Esophagus muscularis mucosa (tissue), 4 donors: ENCODE measurements at regions not wholly inside any gene's neighbourhood (a gene's known extent, or its start where the extent isn't known, plus 50 kb on each side); places are given as distances from the start of the nearest gene placed in this dataset.

Experiments used
- CTCF ChIP-seq, 3 experiments: fragments of 200-600 bp in 2 of 3; fragments of 450-650 bp in 1 of 3; sonication (generic) in 2 of 3; IDR thresholded peaks; one replicate each; pipeline ENCODE4 v1.5.1; 2017 to 2019; ENCODE audit warnings: antibody characterized with exemption in 3 of 3, mild to moderate bottlenecking in 2 of 3, moderate library complexity in 1 of 3
- EP300 ChIP-seq: sonication (generic); formaldehyde crosslinking; IDR thresholded peaks from one replicate; pipeline ENCODE4 v1.6.1; 2017; ENCODE audit warnings: antibody characterized with exemption
- POLR2A ChIP-seq: fragments of 450-650 bp; IDR thresholded peaks from one replicate; pipeline ENCODE4 v1.6.1; 2017; ENCODE audit warnings: antibody characterized with exemption, moderate library complexity, mild to moderate bottlenecking, low read depth

DNA sequence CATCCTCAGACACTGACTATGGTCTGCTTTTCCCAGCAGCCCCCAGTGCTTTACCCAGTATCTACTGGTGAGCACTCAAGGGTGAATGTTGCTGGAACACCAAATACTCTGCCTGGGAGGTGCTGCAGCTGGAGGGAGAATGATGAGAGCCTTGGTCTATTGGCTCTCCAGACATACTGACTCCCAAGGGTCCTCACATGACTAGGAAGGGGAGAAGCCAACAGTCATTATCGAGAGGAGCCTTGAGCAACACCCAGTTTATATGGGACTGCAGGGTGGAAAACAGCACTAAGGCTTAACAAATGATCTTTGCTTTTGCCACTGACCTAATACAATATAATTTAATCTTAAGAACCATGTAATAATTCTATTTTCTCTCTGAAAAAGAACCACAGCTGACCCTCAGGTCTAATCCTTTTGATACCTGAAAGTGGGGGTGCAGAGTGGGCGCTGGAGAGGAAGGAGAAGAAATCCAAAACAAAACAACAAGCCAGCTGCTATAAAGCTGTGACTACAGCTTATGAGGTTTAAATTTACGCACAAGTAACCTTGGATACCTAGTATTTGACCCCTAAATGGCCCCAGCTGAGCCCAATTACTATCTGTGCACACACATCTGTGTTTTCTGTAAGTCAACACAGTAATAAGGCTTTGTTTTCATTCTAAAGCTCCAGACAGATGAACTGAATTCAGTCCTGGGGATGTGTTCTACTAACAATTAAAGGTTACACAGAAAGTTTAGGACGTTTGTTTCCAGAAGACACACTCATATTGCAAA, 107.8 kb upstream of the GRIP1 start:
- TF ChIP-seq CTCF (IDR thresholded peaks at IDR 0.05) (no peak), EP300 (no peak), POLR2A (no peak)
